Caco-2 (cell line): ENCODE measurements at regions not wholly inside any gene's neighbourhood (a gene's known extent, or its start where the extent isn't known, plus 50 kb on each side); places are given as distances from the start of the nearest gene placed in this dataset.

Experiments
- BruUV-seq: library from RNA; stranded (reverse); fragments of 400-500 nt; replicated peaks from 2 replicates; lab custom pipeline; 2021; lab: Mats Ljungman, UMichigan
- CTCF ChIA-PET: fragments of 300-600 bp; sonication (Branson Sonifier 250); formaldehyde crosslinking; loops from one replicate; lab custom pipeline; 2022; ENCODE audit warnings: antibody characterized with exemption; lab: Charles Lee
- POLR2A ChIA-PET: fragments of 300-600 bp; sonication (Branson Sonifier 250); formaldehyde crosslinking; loops from one replicate; lab custom pipeline; 2022; ENCODE audit warnings: antibody characterized with exemption; lab: Charles Lee
- DNase-seq, 2 experiments: peaks; one replicate each; pipeline versions ENCODE4 v3.0.0 to v3.0.0-alpha.2; 2020 to 2022
- H3K27me3 ChIP-seq: replicated peaks from 2 replicates; pipeline ENCODE4 v1.6.0; 2011; ENCODE audit warnings: low read length; ENCODE audit not compliant: control insufficient read depth, insufficient read depth
- H3K36me3 ChIP-seq: 2 replicates; pipeline ENCODE4 v1.5.1; 2011; ENCODE audit warnings: low read length; ENCODE audit not compliant: control insufficient read depth, insufficient read depth
- H3K4me1 ChIP-seq: fragments of 250-450 bp; sonication (Bioruptor Pico); 2 replicates; pipeline ENCODE4 v1.5.1; 2020; ENCODE audit warnings: mild to moderate bottlenecking
- H3K4me3 ChIP-seq: 2 replicates; pipeline ENCODE4 v1.5.1; 2011; ENCODE audit warnings: low read depth, mild to moderate bottlenecking, control low read depth, low read length
- H3K9me3 ChIP-seq: fragments of 250-450 bp; sonication (Bioruptor Pico); 2 replicates; pipeline ENCODE4 v1.5.1; 2020; ENCODE audit warnings: mild to moderate bottlenecking, moderate library complexity
- H3K27ac Mint-ChIP-seq: one replicate; pipeline ENCODE4 v1.8.0; 2022; ENCODE audit warnings: mixed read lengths; ENCODE audit not compliant: unreplicated experiment
- H3K27me3 Mint-ChIP-seq: one replicate; pipeline ENCODE4 v1.8.0; 2022; ENCODE audit warnings: mixed read lengths; ENCODE audit not compliant: insufficient read depth, unreplicated experiment
- H3K36me3 Mint-ChIP-seq: one replicate; pipeline ENCODE4 v1.8.0; 2022; ENCODE audit warnings: mild to moderate bottlenecking, mixed read lengths; ENCODE audit not compliant: insufficient read depth, unreplicated experiment
- H3K4me1 Mint-ChIP-seq: one replicate; pipeline ENCODE4 v1.8.0; 2022; ENCODE audit warnings: low read depth, mixed read lengths; ENCODE audit not compliant: unreplicated experiment
- H3K4me3 Mint-ChIP-seq: one replicate; pipeline ENCODE4 v1.8.0; 2022; ENCODE audit warnings: mild to moderate bottlenecking, moderate library complexity, mixed read lengths; ENCODE audit not compliant: unreplicated experiment
- H3K9me3 Mint-ChIP-seq: one replicate; pipeline ENCODE4 v1.8.0; 2022; ENCODE audit warnings: mixed read lengths; ENCODE audit not compliant: unreplicated experiment
- intact Hi-C: fragments of 100-400 bp; cut with micrococcal nuclease; formaldehyde crosslinking; loops from one replicate; pipeline ENCODE4 v1.10.0; 2022; ENCODE audit not compliant: unreplicated experiment
- TF ChIP-seq, protein P1 (sequence below), 2 experiments: fragments of 200-600 bp in 1 of 2; IDR thresholded peaks; 1 replicate in 1 of 2; 2 replicates in 1 of 2; pipeline versions ENCODE4 v1.5.1 to v1.8.0; 2011 to 2022; ENCODE audit warnings: antibody characterized with exemption in 1 of 2, control low read depth in 1 of 2, inconsistent platforms in 1 of 2, low read depth in 1 of 2, low read length in 1 of 2, mild to moderate bottlenecking in 1 of 2, moderate library complexity in 1 of 2; ENCODE audit not compliant: insufficient read depth in 1 of 2, severe bottlenecking in 1 of 2, unreplicated experiment in 1 of 2

DNA sequence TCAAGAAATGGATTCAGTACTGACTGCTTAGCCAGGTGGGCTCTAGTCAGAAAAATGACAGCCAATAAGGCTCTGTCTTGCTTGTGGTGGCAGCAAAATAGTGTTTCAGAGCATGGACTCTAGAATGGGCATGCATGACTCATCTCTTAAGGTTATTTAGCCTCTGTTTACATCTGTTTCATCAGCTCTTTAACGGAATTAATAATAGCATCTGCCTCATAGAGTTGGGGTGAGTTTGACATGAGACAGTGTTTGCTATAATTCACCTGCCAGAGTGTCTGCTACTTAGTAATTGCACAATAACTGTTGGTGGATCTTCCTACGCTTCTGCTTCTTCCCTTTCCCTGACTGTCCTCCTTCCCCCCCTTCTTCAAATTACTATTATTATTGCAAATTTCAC is 350.4 kb upstream of the SEMA6D start:
- CTCF ChIA-PET, result interaction anchor here (0.7 kb wide), 1 partner anchor 79 kb away, joined by 5 read pairs; no protein-coding TSS in a partner anchor
- no peaks in the 10 kb centered on the region for H3K4me1 ChIP-seq
- POLR2A ChIA-PET, result no interaction called here
- Mint-ChIP-seq H3K4me3 (no peak overlapping the region), H3K27ac (no peak overlapping the region), H3K4me1 (no peaks in the 10 kb centered on the region), H3K9me3 (no peaks in the 10 kb centered on the region), H3K27me3 (peaks cover 6% of the 10 kb centered on the region), H3K36me3 (no peaks in the 10 kb centered on the region)
- H3K9me3 ChIP-seq, result no peaks in the 10 kb centered on the region; the same call in 1 of the 2 replicates
- H3K36me3 ChIP-seq, result no peaks in the 10 kb centered on the region
- no peak for DNase-seq
- BruUV-seq, result no TSS peak
- intact Hi-C loops, result no loop called here
- H3K27me3 ChIP-seq, result no peaks in the 10 kb centered on the region
- no peak overlapping the region for H3K4me3 ChIP-seq
- TF ChIP-seq, protein P1, sequence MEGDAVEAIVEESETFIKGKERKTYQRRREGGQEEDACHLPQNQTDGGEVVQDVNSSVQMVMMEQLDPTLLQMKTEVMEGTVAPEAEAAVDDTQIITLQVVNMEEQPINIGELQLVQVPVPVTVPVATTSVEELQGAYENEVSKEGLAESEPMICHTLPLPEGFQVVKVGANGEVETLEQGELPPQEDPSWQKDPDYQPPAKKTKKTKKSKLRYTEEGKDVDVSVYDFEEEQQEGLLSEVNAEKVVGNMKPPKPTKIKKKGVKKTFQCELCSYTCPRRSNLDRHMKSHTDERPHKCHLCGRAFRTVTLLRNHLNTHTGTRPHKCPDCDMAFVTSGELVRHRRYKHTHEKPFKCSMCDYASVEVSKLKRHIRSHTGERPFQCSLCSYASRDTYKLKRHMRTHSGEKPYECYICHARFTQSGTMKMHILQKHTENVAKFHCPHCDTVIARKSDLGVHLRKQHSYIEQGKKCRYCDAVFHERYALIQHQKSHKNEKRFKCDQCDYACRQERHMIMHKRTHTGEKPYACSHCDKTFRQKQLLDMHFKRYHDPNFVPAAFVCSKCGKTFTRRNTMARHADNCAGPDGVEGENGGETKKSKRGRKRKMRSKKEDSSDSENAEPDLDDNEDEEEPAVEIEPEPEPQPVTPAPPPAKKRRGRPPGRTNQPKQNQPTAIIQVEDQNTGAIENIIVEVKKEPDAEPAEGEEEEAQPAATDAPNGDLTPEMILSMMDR (IDR thresholded peaks at IDR 0.05; ENCODE audit: insufficient read depth in 1 of 2, low read depth in 1 of 2, low read length in 1 of 2, severe bottlenecking in 1 of 2, unreplicated experiment in 1 of 2), result no peak

GRCh38 chr15:47367726-47368390 is 349.4 kb upstream of the SEMA6D start:
- BruUV-seq, result no TSS peak
- H3K9me3 ChIP-seq, result no peaks in the 10 kb centered on the region; the same call in 1 of the 2 replicates
- H3K4me3 ChIP-seq, result no peak overlapping the region
- no peaks in the 10 kb centered on the region for H3K36me3 Mint-ChIP-seq
- H3K4me3 Mint-ChIP-seq, result no peak overlapping the region
- TF ChIP-seq, protein P1 (IDR thresholded peaks at IDR 0.05; ENCODE audit: insufficient read depth in 1 of 2, low read depth in 1 of 2, low read length in 1 of 2, severe bottlenecking in 1 of 2, unreplicated experiment in 1 of 2), result no peak
- no peak overlapping the region for H3K27ac Mint-ChIP-seq
- CTCF ChIA-PET, result interaction anchor here (0.7 kb wide), 1 partner anchor 78 kb away, joined by 5 read pairs; no protein-coding TSS in a partner anchor
- no peaks in the 10 kb centered on the region for H3K4me1 Mint-ChIP-seq
- no peak for DNase-seq
- peaks cover 6% of the 10 kb centered on the region for H3K27me3 Mint-ChIP-seq
- no peaks in the 10 kb centered on the region for H3K4me1 ChIP-seq
- intact Hi-C loops, result no loop called here
- no peaks in the 10 kb centered on the region for H3K36me3 ChIP-seq
- no peaks in the 10 kb centered on the region for H3K9me3 Mint-ChIP-seq
- POLR2A ChIA-PET, result no interaction called here
- H3K27me3 ChIP-seq, result no peaks in the 10 kb centered on the region

GRCh38 chr15:47371939-47372338 is 345.4 kb upstream of the SEMA6D start:
- Mint-ChIP-seq H3K4me3 (no peak overlapping the region), H3K36me3 (no peaks in the 10 kb centered on the region), H3K27me3 (peaks cover 5% of the 10 kb centered on the region), H3K9me3 (no peaks in the 10 kb centered on the region), H3K4me1 (no peaks in the 10 kb centered on the region), H3K27ac (no peak overlapping the region)
- TF ChIP-seq, protein P1 (IDR thresholded peaks at IDR 0.05; ENCODE audit: insufficient read depth in 1 of 2, low read depth in 1 of 2, low read length in 1 of 2, severe bottlenecking in 1 of 2, unreplicated experiment in 1 of 2), result no peak
- ChIA-PET CTCF (no interaction called here), POLR2A (no interaction called here)
- Histone ChIP-seq H3K4me3 (no peak overlapping the region), H3K27me3 (no peaks in the 10 kb centered on the region), H3K9me3 (no peaks in the 10 kb centered on the region), H3K4me1 (no peaks in the 10 kb centered on the region), H3K36me3 (no peaks in the 10 kb centered on the region)
- BruUV-seq, result no TSS peak
- DNase-seq, result no peak
- intact Hi-C loops, result loop anchor here (10.0 kb wide), 1 partner anchor 177 kb away; no protein-coding TSS in a partner anchor
